ENCODE measurements at regions not wholly inside any gene's neighbourhood (a gene's known extent, or its start where the extent isn't known, plus 50 kb on each side); places are given as distances from the start of the nearest gene placed in this dataset.

DNA sequence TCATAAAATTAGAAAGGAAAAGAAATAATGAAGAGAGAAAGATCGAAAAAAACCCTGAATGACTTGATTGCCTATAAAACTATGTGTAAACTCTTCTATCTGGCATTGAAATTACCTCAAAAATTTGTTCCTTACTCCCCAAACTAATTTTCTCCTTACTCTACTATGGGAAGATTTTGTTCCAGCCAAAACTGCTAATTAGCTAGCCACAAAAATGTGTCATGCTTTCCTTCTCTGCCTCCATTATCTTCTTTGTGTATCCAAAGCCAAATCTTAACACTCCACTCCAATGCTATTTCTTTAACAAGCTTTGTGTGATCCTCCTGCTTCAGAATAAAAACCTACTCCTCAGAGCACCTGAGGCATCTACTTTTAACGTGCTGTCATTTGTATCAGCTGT lies 831.2 kb downstream of the METTL15 start:
- TF ChIP-seq, protein P1, sequence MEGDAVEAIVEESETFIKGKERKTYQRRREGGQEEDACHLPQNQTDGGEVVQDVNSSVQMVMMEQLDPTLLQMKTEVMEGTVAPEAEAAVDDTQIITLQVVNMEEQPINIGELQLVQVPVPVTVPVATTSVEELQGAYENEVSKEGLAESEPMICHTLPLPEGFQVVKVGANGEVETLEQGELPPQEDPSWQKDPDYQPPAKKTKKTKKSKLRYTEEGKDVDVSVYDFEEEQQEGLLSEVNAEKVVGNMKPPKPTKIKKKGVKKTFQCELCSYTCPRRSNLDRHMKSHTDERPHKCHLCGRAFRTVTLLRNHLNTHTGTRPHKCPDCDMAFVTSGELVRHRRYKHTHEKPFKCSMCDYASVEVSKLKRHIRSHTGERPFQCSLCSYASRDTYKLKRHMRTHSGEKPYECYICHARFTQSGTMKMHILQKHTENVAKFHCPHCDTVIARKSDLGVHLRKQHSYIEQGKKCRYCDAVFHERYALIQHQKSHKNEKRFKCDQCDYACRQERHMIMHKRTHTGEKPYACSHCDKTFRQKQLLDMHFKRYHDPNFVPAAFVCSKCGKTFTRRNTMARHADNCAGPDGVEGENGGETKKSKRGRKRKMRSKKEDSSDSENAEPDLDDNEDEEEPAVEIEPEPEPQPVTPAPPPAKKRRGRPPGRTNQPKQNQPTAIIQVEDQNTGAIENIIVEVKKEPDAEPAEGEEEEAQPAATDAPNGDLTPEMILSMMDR (IDR thresholded peaks at IDR 0.05): no peak
- TF ChIP-seq TEAD4 (IDR thresholded peaks at IDR 0.05; ENCODE audit: borderline replicate concordance, insufficient read depth) (no peak), RXRA (IDR thresholded peaks at IDR 0.05; ENCODE audit: borderline replicate concordance, low read depth) (no peak), POLR2AphosphoS5 (IDR thresholded peaks at IDR 0.05; ENCODE audit: low read depth, low read length) (no peak), TCF12 (IDR thresholded peaks at IDR 0.05) (no peak), TAF1 (IDR thresholded peaks at IDR 0.05; ENCODE audit: borderline replicate concordance, low read depth, low read length) (no peak)
- TF ChIP-seq, protein P2, sequence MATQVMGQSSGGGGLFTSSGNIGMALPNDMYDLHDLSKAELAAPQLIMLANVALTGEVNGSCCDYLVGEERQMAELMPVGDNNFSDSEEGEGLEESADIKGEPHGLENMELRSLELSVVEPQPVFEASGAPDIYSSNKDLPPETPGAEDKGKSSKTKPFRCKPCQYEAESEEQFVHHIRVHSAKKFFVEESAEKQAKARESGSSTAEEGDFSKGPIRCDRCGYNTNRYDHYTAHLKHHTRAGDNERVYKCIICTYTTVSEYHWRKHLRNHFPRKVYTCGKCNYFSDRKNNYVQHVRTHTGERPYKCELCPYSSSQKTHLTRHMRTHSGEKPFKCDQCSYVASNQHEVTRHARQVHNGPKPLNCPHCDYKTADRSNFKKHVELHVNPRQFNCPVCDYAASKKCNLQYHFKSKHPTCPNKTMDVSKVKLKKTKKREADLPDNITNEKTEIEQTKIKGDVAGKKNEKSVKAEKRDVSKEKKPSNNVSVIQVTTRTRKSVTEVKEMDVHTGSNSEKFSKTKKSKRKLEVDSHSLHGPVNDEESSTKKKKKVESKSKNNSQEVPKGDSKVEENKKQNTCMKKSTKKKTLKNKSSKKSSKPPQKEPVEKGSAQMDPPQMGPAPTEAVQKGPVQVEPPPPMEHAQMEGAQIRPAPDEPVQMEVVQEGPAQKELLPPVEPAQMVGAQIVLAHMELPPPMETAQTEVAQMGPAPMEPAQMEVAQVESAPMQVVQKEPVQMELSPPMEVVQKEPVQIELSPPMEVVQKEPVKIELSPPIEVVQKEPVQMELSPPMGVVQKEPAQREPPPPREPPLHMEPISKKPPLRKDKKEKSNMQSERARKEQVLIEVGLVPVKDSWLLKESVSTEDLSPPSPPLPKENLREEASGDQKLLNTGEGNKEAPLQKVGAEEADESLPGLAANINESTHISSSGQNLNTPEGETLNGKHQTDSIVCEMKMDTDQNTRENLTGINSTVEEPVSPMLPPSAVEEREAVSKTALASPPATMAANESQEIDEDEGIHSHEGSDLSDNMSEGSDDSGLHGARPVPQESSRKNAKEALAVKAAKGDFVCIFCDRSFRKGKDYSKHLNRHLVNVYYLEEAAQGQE (IDR thresholded peaks at IDR 0.05; ENCODE audit: low read depth, low read length): no peak
- TF ChIP-seq, protein P3, sequence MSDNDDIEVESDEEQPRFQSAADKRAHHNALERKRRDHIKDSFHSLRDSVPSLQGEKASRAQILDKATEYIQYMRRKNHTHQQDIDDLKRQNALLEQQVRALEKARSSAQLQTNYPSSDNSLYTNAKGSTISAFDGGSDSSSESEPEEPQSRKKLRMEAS (IDR thresholded peaks at IDR 0.05; ENCODE audit: low read depth): no peak
- TF ChIP-seq, protein P4, sequence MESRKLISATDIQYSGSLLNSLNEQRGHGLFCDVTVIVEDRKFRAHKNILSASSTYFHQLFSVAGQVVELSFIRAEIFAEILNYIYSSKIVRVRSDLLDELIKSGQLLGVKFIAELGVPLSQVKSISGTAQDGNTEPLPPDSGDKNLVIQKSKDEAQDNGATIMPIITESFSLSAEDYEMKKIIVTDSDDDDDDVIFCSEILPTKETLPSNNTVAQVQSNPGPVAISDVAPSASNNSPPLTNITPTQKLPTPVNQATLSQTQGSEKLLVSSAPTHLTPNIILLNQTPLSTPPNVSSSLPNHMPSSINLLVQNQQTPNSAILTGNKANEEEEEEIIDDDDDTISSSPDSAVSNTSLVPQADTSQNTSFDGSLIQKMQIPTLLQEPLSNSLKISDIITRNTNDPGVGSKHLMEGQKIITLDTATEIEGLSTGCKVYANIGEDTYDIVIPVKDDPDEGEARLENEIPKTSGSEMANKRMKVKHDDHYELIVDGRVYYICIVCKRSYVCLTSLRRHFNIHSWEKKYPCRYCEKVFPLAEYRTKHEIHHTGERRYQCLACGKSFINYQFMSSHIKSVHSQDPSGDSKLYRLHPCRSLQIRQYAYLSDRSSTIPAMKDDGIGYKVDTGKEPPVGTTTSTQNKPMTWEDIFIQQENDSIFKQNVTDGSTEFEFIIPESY (IDR thresholded peaks at IDR 0.05; ENCODE audit: borderline replicate concordance, low read depth): no peak
